ENCODE measurements at regions not wholly inside any gene's neighbourhood (a gene's known extent, or its start where the extent isn't known, plus 50 kb on each side); places are given as distances from the start of the nearest gene placed in this dataset.

- DNase-seq (ENCODE audit: low read depth): no peak
Measured at GRCh38 chr16:54628796-54629625, 301.7 kb upstream of the IRX5 start.

DNA sequence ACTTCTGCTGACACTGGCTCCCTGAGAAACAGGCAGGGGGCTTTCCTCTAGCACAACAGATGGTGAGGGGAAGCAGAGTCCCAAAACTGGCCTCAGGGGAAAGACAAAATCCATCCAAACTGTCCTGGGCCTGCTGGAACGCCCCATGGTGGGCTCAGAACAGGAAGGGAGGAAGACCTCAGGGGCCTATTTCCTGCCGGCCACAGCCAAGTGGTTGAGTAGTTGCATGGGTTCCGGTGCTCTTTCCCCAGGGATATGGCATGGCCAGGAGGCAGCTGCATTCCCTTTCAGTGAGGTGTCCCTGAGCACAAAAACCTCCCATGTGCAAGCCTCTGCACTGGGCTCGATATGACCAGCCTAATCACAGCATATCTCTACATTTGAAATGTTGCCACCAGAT is 303.0 kb upstream of the IRX5 start:
- DNase-seq (ENCODE audit: low read depth): no peak

- DNase-seq (ENCODE audit: low read depth): no peak
Measured at GRCh38 chr16:54623636-54624035, 307.0 kb upstream of the IRX5 start.

- DNase-seq (ENCODE audit: low read depth): no peak
Measured at GRCh38 chr16:54620197-54620596, 310.5 kb upstream of the IRX5 start.

- no peak for DNase-seq (ENCODE audit: low read depth)
Measured at GRCh38 chr16:54616610-54617009, 314.1 kb upstream of the IRX5 start.

- no peak for DNase-seq (ENCODE audit: low read depth)
Measured at GRCh38 chr16:54605536-54606066, 319.0 kb upstream of the IRX3 start.

- DNase-seq (ENCODE audit: low read depth): no peak
Measured at GRCh38 chr16:54602666-54603065, 316.1 kb upstream of the IRX3 start.

GRCh38 chr16:54597222-54597621 is 310.6 kb upstream of the IRX3 start:
- DNase-seq (ENCODE audit: low read depth): no peak

DNA sequence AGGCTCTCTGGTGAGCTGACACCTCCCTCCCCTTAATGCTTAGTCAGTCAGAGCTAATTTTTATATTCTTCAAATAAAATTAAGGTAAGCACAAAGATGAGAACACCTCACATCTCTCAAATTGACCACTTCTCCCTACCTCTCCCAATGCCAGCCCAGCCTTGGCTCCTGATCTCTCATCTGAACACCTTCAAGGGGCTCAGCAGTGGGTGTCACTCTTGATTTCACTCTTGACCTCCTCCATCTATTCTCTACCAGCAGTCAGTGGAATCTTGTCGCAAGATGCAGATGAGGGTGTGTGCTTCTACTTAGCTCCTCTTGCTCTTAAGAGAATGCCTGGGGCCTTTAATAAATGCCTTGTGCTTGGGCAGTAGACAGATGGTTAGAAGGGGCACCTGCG is 309.0 kb upstream of the IRX3 start:
- no peak for DNase-seq (ENCODE audit: low read depth)

GRCh38 chr16:54594601-54595391 is 308.2 kb upstream of the IRX3 start:
- no peak for DNase-seq (ENCODE audit: low read depth)

GRCh38 chr16:54591816-54592246 is 305.2 kb upstream of the IRX3 start:
- DNase-seq (ENCODE audit: low read depth): no peak

DNA sequence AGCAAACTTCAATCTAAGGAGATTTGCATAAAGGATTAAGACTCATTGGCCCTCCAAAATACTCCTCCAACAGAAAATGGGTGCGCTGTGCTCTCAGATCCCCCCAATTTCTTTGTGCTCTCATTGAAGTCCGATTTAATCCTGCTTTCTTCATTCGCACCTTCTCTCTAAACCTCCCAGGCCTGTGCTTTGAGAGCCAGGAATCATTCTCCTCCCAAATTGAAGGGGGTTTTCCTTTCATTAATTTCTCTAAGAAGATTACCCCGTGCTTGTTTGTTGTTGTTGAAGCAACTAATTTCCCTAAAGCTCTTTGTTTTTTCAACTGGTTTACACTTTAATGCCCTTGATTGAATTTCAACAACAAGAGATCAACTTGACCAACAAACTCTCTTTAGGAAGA is 304.2 kb upstream of the IRX3 start:
- no peak for DNase-seq (ENCODE audit: low read depth)

DNA sequence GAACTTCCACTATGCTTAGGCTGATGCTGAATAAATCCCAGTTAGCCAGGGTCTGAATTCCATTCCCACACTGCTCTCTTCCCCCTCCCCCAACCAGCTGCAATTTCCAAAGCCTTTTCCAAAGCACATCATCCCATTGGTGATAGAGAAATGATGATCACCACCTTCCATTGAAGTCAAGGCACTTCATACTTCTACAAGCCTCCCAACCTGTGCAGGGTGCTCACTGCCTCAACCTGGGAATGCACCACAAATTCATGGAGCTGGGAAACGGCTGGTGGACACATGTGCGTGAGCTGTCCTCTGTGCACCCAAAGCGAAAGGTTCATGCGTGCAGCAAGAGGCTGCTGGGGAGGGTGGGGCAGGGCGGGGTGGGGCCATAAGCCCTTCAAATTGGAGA is 302.7 kb upstream of the IRX3 start:
- DNase-seq (ENCODE audit: low read depth): no peak

GRCh38 chr16:54588026-54588425 is 301.4 kb upstream of the IRX3 start:
- no peak for DNase-seq (ENCODE audit: low read depth)

DNA sequence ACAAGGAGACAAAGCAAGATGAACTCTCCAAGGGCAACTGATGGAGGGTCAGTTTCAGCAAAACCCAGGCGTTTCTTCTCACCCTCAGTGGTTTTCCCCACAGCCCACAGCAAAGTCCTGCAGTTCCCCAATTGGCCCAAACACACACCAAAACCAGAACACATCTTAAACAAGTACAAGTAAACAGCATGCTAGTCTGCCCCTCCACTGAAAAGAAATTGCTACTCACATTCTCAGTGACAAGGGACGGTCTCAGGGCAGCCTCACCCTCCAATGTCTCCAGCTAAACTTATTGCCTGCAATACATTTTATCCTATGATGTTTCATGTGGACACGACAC is 300.6 kb upstream of the IRX3 start:
- DNase-seq (ENCODE audit: low read depth): no peak

GRCh38 chr16:54586474-54587175 is 300.0 kb upstream of the IRX3 start:
- DNase-seq (ENCODE audit: low read depth): no peak

DNA sequence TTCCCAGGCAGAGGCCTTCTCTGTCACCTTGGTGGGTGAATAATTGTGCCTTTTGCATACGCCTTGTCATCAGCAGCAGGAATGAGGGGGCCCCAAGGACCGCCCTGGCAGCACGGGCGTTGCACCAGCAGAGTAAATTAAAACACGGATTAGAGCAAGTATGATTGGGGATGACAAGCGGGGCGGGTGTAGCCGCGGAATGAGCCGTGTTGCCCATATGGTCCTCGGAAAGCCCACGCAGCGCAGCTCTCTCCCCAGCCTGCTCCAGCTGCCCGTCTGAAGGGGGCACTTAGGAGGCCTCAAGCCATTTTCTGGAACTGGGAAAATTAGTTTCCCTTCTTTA is 299.4 kb upstream of the IRX3 start:
- no peak for DNase-seq (ENCODE audit: low read depth)

DNA sequence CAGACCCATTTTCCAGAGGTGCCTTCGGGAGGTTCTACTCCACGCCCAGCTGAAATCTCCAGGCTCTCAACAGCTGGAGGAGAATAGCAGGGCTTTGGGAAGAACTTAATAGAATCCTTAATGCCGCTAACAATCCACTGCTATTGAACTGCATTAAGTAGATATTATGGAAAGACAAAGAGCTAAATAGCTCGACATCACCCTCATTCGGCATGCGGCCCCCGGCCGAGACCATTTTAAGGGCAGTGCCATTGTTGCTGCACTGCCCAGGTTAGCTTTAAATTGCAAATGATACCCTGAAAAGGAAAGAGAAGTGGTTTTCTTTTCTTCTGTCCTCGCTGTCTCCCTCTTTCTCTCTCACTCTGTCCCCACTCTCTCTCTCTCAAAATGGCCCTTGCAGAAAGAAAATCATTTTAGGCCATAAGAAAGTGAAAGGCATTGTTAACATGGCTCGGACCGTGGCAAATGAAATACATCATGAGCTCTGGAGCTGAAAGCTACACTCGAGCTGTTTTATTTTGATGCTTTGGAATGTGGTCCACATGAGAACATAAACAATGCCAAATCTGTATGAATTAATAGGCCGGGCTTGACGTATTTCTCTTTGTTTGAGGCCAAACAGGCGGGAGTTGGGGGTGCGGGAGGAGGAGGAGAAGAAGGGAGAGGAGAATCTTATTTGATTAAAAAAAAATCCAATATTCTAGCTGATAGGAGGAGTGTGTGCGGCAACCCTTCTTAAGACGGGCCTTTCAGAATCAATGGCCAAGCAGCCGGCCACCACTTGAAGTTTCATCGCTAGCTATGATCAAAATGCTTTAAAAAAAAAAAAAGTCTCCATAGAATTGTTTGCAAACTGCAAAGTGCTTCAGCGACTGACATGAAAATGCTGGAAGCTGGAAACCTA is 298.8 kb upstream of the IRX3 start:
- no peak for DNase-seq (ENCODE audit: low read depth)

DNA sequence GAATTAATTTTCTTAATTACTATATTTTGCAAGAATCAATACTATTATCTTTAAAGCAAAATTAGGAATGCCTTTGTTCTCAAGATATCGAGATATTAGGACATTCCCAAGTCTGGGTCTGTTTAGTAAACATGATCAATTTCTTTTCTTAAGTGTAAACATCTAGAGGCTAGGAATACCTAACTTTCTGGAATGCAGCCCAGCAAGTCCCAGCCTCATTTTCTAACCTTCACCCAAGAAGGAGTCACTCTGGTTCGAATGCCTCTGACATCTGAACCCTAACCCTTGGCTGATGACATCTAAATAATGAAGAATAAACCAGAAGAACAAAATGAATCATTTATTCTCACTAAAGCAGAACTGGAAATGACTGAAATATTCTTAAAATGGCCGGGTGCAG is 297.5 kb upstream of the IRX3 start:
- DNase-seq (ENCODE audit: low read depth): no peak

DNA sequence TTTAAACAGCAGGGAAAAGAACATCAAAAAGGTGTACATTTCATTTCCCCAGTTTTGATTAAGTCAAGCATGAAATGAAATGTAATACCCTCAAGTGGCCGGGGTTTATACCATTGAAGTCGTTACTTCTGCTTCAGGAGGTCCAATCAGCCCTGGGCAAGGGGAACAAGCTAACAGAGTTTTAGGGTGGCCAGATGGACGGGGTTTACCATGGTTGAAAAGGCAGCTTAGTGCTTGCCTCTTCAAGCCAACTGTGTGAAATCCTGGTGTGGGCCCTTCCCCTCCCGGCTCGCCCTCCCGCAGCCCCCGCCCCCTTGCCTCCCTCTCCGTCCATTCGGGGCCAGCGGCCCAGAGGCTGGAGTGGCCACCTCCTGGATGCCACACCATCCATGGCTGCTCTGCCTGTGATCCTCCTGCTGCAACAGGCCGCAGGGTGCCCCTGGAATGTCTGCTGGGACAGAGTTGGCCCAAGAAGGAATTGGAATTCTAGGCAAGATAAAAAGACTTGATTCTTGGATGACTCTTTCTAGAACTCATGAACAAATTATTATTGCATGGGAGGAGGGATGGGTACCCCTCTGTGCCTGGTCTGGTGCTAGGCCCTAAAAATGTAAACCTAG is 296.2 kb upstream of the IRX3 start:
- no peak for DNase-seq (ENCODE audit: low read depth)

- no peak for DNase-seq (ENCODE audit: low read depth)
Measured at GRCh38 chr16:54579106-54579728, 292.6 kb upstream of the IRX3 start.
